HG03066 (cell line): ENCODE measurements at regions not wholly inside any gene's neighbourhood (a gene's known extent, or its start where the extent isn't known, plus 50 kb on each side); places are given as distances from the start of the nearest gene placed in this dataset.

Source experiments
- ATAC-seq: cut with Tn5 transposase; IDR thresholded peaks from one replicate; pipeline ENCODE4 v1.9.1; 2021; ENCODE audit warnings: low read depth; ENCODE audit not compliant: unreplicated experiment

DNA sequence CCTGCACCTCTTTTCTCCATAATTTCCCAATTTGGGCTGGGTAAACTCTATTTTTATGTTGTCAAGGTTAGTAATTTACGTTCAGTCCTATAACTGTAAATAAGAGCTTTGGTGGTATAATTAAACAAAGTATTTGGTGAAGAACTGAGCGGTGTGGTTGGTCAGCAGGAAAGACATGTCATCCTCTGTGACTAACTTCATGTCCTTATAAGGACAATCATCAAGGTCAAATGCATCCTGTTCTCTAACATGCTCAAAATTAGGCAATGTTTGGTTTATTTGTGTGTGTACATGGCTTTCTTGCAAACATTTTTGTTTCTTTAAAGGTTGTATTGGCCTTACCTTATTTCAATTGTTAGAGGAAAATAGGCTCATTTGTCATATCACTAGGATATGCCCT is 121.5 kb upstream of the NABP1 start:
- no peak for ATAC-seq

DNA sequence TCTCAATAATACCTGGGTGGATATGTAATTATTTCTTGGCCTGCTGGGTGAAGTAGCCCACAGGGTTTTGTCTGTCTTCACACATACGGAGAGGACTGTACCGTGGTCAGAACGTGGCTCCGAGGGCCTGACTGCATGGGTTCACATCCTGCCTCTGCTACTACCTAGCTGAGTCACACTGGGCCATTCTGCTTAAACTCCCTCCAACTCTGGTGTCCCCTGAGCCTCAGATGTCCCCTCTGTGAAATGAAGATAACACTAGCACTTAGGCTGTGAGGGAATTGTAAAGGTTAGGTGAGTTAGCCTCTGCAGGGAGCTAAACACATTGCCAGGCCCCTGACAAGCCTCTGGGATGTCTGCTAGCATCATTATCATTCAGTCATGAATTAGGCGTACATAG is 120.1 kb upstream of the NABP1 start:
- ATAC-seq, result no peak

DNA sequence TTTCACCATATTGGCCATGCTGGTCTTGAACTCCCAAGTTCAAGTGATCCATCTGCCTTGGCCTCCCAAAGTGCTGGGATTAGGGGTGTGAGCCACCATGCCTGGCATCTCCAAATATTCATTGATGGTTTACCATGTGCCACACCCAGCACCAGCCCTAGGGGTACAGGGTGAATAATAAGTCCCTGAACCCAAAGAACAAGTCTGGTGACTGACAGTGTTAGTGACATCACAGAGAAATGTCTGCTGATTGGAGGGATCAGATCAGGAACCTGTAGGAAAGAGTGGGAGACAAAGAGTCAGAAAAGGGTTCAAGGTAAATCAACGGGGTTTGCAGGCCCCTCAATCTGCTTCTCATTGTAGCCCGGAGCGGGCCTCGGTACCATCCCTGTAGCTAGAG is 118.4 kb upstream of the NABP1 start:
- ATAC-seq, result no peak

DNA sequence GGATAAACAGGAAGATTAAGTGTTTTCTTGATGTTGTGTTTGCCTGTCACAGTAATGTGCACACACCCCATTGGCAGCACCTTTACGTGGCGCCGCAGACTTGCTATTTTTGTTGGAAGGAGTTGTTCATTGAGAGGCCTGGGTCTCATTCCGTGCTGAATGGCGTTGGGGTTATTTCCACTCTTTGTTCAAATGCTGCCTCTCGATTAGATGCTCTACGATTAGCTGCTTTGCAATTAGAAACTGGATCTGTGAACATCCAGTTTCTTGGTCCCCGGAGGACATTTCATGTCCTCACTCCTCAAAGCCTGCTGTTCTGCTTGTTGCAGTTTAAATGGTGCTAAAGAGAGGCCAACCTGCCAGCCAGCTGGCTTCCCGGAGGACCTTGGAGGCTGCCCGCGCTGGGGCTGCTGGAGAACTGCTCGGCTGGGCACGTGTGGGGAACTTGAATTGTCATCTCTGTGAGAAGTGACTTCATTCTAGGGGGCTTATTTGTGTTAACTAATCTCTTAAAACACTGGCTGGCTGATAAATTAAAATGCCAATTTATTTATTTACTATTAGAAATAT is 117.4 kb upstream of the NABP1 start:
- ATAC-seq, result no peak

DNA sequence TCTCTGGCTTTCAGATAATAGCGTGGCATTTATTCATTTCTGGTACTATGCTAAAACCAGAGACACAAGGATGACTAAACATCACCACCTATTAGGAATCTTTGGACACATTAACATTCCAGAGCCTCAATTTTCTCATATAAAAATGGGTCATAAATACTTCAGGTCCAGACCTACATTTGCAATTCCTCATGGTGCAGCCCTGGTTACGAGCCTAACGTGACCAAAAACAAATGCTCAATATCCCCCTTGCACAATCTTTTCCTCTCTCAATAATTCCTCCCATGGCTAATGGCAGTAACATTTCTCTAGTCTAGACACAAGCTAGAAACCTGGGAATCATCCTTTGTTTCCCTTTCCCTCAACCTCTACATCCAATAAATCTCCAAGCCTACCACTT is 112.8 kb upstream of the NABP1 start:
- no peak for ATAC-seq

DNA sequence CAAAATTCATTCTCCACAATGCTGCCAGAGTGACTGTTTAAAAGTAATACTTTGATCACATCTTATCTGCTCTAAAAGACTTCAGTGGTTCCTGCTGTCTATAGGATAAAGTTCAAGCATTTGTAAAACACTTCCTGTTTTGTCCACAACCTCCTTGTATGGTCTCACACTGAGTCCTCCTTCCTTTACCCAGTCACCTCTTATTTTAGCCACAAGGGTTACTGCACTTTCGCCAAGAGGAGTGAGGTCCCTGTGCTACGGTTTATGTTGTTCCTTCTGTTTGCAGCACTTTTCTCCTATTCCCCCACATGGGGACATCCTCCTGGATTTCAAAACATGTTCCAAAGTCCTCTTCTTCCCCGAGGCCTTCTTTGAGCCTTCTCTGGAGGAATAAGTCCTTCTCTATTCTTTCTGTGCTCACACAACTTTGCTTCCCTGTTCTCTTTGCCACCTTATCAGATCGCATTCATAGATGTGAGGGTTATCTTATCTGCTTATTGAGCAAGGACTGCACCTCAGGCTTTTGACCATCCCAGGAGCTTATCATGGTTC is 112.2 kb upstream of the NABP1 start:
- ATAC-seq, result peak; percentile 61

DNA sequence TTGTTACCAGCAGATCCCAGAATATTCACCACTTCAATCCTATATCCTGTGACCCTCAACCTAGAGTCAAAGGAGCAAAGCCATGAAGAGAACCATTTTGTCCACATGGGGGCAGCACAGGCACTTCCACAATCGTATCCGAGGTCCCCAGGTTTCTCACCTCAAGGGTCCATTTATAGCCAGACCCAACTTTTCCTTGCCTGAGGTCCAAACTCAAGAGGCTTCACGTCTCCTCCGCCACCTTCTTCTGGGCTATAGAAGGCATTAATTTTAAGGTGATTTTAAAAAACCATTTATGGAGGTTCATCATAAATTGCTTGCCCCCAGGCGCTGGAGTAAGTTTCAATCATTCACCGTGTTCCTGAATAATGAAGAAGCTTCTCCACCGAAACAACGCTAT is 111.6 kb upstream of the NABP1 start:
- ATAC-seq, result peak; percentile 68

DNA sequence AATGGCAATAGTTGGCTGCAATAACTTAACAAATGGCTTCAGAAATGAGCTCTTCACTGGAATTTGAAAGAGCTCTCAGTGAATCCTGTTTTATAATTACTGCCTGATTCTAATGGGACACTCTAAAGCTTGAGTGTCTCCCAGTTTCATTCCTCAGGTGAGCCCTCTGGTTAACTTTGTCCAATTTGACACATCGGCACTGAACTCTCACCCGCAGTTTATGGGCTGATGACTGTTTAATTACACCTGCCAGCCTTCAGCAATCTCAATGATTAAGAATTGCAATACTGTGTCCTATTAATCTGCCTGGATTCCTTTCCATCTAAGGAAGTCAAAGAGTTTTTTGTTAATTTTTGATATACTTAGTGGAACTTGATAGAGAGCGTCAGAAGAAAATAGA is 110.7 kb upstream of the NABP1 start:
- ATAC-seq, result no peak

DNA sequence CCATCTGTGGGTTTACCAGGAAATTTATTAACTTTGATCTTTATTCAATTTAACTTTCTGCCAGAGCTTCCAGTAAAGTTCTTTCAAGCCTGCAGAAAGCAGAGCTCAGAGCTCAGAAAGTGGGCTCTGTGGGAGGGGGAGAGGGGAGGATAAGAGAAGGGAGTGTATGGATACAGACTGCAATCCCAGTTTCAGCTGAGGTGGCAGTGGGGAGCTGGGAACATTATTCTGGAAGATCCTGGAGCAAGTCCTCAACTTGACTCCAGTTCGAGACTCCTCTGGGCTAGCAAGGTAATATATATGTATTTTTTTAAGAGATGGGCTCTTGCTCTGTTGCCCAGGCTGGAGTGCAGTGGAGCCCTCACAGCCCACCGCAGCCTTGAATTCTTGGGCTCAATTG is 108.9 kb upstream of the NABP1 start:
- no peak for ATAC-seq

DNA sequence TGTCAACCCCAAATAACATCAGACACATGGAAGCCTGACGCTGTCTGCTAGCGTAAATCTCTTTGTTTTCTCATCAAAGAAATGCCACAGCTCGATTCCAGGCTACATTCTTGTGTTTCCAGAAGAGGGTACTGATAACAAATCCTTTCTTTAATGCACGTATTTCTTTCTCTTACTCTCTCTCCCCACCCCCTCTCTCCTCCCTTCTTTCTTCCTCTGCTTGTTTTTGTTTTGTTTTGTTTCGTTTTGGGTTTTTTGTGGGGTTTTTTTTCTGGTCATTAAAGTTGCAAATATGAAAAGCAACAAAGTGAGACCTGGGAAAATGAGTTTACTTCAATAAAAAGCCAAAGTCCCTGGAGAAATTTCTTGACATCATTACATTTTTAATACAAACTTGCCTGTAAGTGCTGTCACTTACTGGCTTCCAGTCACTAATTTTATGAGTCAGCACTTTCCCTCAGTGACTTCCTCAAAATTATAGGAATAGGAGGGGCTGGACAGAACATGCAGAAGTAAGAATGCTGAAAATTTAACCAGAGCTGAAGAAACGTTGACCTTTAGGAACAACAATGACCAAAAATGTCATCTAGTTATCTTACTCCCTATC is 106.7 kb upstream of the NABP1 start:
- ATAC-seq, result peak; percentile 60

DNA sequence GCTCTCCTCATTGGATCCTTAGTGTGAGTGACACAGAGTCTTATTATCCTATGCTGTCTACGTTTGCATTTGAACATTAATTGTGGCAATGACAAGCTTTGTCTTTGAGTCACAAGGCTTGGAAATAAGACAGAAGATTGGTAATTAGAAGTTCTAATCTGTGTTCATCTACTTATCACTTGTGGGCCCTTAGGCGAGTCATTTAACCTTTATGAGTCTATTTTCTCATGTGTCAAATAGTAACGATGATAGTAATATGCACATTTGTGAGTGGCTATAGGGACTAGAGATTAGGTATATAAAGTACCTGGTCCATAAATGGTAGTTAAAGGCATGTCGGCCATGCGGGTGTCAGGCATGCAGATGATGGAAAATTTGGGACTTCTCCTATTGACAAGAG is 105.6 kb upstream of the NABP1 start:
- no peak for ATAC-seq

DNA sequence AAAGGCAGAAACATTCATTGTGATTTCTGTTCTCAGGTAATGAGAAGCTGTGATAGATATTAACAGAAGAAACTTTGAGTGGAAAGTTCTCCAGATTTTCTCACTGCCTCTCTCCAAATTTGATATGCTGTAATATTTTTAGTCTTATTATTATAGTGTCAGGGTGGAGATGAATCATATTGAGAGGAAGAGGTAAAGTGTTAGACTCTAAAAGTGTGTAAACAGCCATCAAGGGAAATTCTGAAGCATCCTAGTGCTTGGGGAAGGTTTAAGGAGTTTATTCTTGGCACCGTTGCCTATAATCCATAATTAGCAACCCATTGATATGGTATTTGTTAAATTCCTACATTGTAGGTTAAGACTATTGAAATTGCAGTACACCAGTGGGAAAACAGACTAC is 104.7 kb upstream of the NABP1 start:
- no peak for ATAC-seq

DNA sequence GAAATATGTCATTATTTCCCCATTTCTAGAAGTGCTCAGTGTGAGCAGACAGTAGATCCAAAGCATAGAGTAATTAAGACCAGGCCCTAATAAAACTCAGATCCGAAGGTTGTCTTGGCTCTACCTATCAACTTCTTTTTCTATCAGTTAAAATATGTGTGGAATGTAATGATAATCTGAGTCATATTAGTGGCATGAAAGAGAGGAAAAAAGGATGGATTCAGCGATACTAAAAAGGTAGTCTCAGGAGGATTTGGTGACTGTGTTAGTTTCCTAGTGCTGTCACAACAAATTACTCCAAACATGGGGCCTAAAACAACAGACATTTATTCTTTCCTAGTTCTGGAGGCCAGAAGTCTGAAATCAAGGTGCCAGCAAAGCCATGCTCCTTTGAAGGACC is 103.7 kb upstream of the NABP1 start:
- ATAC-seq, result no peak

DNA sequence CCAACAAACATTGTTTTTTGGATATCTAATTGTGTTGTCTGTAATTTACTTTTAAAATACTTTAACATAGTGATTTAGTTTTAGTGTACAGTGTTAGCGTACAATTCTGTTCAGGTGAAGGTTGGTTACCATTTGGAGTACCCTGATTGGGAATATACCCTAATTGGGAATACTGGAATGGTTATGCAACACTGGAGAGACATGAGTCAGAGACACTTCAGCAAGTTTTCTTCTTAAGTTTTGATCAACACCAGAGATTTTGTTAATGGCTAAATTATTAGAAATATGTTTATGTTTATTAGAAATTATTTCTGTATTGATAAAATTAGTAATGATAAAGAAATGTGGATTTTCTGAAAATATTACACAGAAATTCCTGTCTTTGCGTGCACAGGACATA is 100.3 kb upstream of the NABP1 start:
- no peak for ATAC-seq

DNA sequence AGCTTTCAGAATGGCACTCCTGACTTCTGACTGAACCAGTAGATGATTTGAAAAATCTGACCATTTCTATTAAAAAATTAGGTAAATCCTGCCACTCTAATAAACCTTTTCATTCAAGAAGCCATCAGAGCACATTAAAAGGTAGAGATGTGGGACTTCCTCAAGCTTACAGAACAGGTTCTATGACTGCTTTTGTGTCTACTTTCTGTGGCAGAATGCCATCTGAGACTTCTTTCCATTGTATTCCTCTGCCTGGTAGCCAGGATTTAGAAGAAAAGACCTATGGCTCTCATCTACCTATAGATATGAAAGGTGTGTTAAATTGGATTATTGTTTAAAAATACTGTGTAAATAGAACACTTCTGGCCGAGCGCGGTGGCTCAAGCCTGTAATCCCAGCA is 99.9 kb upstream of the NABP1 start:
- no peak for ATAC-seq

DNA sequence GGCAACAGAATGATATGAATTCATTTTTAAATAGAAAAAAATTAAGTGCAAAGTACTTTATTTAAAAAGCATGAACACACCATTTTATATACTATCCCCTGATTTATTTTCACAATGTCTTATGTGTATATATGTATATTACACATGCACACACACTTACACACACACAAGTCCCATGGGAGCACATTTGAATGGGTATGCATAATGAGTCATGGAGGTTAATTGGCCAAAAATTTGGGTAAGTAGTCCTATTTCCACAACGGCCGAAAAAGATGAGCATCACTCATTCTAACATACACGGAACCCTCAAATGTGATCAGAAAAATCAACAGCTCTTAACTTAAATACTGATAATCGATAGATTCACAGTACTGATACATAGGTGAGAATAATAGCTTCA is 97.4 kb upstream of the NABP1 start:
- no peak for ATAC-seq

DNA sequence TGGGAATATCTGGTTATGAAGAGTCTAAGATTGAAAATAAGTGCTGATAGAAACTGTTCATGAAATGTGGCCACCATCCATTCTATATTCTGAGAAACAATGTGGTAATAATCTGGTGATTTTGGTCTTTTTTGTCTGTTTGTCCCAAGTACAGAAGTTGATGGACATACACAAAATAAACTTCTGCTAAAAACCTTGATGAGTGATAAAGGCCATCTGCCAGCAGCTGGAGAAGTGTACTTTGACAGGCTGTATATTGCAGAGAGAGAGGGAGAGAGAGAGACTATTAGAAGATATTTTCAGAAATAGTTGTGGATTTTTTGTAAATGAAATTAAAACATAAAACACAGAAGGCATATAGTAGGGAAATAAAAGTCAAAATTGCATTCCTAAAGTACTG is 96.9 kb upstream of the NABP1 start:
- ATAC-seq, result no peak

DNA sequence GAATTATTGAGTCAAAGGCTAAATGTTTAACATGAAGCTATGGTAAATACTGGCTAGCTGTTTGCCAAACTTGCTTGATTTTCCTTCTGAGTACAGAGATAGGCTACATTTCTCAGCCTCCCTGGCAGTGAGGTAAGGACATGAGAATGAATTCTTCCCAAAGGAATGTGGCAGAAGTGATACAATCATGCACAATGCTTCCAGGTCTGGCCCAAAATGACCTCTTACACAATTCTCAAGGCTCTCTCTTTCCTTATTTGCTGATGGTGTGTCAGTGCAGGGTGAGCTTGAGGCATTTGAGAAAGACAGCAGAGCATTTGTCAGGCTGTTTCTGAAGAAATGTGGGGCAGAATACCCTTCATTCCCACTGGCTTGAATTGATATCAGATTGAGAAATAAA is 95.6 kb upstream of the NABP1 start:
- no peak for ATAC-seq

DNA sequence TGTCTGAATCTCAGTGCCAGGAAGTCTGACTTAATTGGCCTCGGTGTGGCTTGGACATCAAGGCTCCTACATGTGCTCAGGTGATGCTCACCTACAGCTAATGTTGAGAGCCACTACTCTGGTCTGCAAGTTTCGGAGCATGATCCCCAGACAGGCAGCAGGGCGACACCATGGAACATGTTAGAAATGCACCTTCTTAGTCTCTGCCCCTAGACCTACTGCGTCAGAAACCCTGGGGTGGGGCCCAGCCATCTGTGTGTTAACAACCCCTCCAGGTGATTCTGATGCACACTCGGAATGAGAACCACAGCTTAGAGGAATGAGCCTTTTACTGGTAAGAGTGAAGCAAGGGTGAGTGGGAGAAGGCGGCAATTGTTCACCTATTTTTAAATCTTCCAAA is 86.9 kb upstream of the NABP1 start:
- ATAC-seq, result no peak

DNA sequence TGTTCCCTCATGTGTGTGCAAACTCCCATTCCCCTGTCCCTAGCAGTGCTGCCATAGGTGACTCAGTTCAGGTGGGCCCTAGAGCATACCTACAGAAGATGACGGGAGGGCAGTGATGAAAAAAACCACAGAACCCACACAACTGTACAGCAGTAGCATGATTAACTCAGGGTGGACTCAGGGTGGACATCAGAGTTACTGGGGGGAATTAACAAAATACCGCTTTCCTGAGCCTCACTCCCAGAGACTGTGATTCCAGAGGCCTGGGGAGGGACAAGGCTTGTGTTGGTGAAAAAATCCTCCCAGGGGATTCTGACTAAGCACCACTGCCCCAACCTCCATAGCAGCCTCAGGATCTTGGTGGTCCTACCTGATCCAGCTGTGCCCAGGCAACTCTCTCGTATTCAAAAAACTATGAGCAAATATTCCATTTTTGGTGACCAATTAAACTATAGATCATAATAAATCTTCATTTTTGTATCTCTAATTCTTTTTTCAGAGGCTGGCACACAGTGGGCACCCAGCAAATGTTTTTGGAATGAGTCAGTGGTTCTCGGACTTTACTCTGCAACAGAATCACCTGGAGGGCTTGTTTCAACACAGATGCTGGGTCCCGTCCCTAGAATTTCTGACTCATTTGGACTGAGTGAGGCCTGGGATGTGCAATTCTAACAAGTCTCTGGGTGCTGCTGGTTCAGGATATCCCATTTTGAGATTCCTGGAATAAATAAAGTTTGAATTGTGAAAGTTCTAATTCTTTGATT is 84.1 kb upstream of the NABP1 start:
- ATAC-seq, result no peak

DNA sequence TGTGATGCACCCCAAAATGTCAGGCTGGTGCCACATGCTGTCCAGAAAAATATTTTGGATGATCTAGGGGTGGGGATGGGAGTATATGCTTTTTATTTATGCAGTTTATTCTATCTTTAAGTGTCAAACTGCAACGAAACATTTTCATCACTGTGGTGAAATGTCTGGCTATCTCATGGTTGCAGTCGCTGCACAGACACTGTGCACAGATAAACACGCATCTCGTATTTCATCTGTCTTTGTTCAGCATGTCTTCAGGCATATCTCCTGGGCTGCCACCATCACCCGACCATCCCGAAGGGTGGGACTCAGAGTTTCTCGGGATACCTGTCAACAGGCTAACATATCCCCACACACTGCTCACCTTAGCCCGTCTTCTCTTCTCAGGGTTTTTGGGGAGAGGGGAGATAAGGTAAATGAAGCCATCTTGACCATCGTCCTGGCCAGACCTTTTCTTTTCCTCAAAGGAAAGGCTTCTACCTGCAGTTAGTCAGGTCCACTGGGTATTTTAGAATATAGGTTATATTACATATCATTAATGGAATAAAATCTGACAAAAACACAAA is 80.7 kb upstream of the NABP1 start:
- ATAC-seq, result no peak

DNA sequence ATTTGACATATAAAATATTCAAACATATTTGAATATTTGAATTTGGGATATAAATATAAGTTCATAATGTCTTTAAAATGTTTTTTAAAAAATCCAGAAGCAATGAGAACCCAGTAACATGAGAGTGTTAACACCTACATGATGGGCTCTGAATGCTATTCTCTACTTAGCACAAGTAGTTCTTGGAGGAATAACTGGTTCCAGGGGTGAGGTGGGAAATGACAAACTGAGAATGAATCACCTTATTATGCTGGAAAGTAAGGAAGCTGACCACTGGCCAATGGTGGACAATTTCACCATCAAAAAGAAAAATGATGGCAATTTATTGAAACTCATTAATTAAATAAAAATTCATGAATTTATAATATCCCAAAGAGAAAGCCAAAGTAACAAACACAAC is 79.6 kb upstream of the NABP1 start:
- ATAC-seq, result no peak
